Ovary (tissue), 7 donors: ENCODE measurements at regions not wholly inside any gene's neighbourhood (a gene's known extent, or its start where the extent isn't known, plus 50 kb on each side); places are given as distances from the start of the nearest gene placed in this dataset.

Source experiments
- DNase-seq, 5 donors: peaks; one replicate each; pipeline ENCODE4 v3.0.0-alpha.2; 2019 to 2020
- H3K27ac ChIP-seq, 2 donors: fragments of 200-600 bp; one replicate each; pipeline versions ENCODE4 v1.5.1 to v1.8.0; 2019 to 2022
- H3K27me3 ChIP-seq: fragments of 200-600 bp; one replicate; pipeline ENCODE4 v1.8.0; 2022
- H3K36me3 ChIP-seq: fragments of 200-600 bp; sonication (generic); one replicate; pipeline ENCODE4 v1.5.1; 2019
- H3K4me1 ChIP-seq: one replicate; pipeline ENCODE4 v1.8.1; 2013; ENCODE audit warnings: mild to moderate bottlenecking, moderate library complexity; ENCODE audit not compliant: insufficient read depth
- H3K4me3 ChIP-seq: fragments of 200-600 bp; sonication (generic); one replicate; pipeline ENCODE4 v1.5.1; 2017
- H3K9me3 ChIP-seq, 2 donors: fragments of 200-600 bp in 1 of 2; sonication (generic) in 1 of 2; one replicate each; pipeline versions ENCODE4 v1.5.1 to v1.8.1; 2013 to 2019; ENCODE audit warnings: mild to moderate bottlenecking in 1 of 2, moderate library complexity in 1 of 2
- CTCF ChIP-seq, 3 donors: fragments of 450-650 bp in 2 of 3; fragments of 200-600 bp in 1 of 3; IDR thresholded peaks; one replicate each; pipeline versions ENCODE4 v1.5.1 to v1.8.0; 2016 to 2022; ENCODE audit warnings: antibody characterized with exemption in 3 of 3, mild to moderate bottlenecking in 1 of 3
- EP300 ChIP-seq: sonication (generic); formaldehyde crosslinking; IDR thresholded peaks from one replicate; pipeline ENCODE4 v1.6.1; 2017; ENCODE audit warnings: antibody characterized with exemption
- POLR2A ChIP-seq: fragments of 450-650 bp; IDR thresholded peaks from one replicate; pipeline ENCODE4 v1.6.1; 2017; ENCODE audit warnings: antibody characterized with exemption, mild to moderate bottlenecking, moderate library complexity
- WGBS, 3 donors: extraction: QIAGEN DNeasy Blood & Tissue Kit in 1 of 3; methylation state at CpG; one replicate each; pipeline versions ENCODE4 v1.1.5 to v1.1.7; 2013 to 2017; 5-methylcytosine and 5-hydroxymethylcytosine counted together
- intact Hi-C, 4 donors: fragments of 100-400 bp; cut with DNase I; formaldehyde crosslinking; loops; one replicate each; pipeline versions ENCODE4 v1.11.0 to v1.15.1; 2022 to 2023
- donor health status: DM: no; HTN: no; CAD: no; lungs with moderate emphysema.
- donor health status: DM: no; HTN: no; CAD: no.
- donor health status: Bipolar disorder and iron deficiency.
- donor health status: DM: no; HTN: no; CAD: no.
- donor health status: DM: yes; HTN: yes; CAD: no.

- DNase-seq = no peak
- 70 to 73% (median 72%) methylated on average over 5 of the region's 5 CpGs for WGBS, 3 donors
- Histone ChIP-seq H3K27me3 (no peaks in the 10 kb centered on the region), H3K4me1 (no peaks in the 10 kb centered on the region), H3K4me3 (no peak overlapping the region), H3K27ac (no peak overlapping the region), H3K9me3 (no peaks in the 10 kb centered on the region), H3K36me3 (no peaks in the 10 kb centered on the region)
- no peak for TF ChIP-seq EP300
- no peak for TF ChIP-seq POLR2A
- no peak for TF ChIP-seq CTCF (IDR thresholded peaks at IDR 0.05)
- intact Hi-C loops = no loop called here
These were observed 107.4 kb upstream of the KCNIP4 start for GRCh38 chr4:22055954-22056353.

- Histone ChIP-seq H3K36me3 (no peaks in the 10 kb centered on the region), H3K4me1 (no peaks in the 10 kb centered on the region), H3K9me3 (no peaks in the 10 kb centered on the region), H3K27me3 (no peaks in the 10 kb centered on the region), H3K27ac (no peak overlapping the region), H3K4me3 (no peak overlapping the region)
- WGBS, 3 donors = 93 to 97% (median 97%) methylated on average over 1 of the region's 1 CpG
- DNase-seq = no peak
- intact Hi-C loops = no loop called here
- TF ChIP-seq EP300 = no peak
These were observed 103.5 kb upstream of the KCNIP4 start for GRCh38 chr4:22052076-22052475.

- Histone ChIP-seq H3K27ac (no peak overlapping the region), H3K36me3 (no peaks in the 10 kb centered on the region), H3K27me3 (no peaks in the 10 kb centered on the region), H3K4me1 (no peaks in the 10 kb centered on the region), H3K9me3 (no peaks in the 10 kb centered on the region), H3K4me3 (no peak overlapping the region)
- no peak for DNase-seq
- WGBS, 3 donors = 55 to 76% (median 56%) methylated on average over 2 of the region's 2 CpGs
- intact Hi-C loops = no loop called here
- no peak for TF ChIP-seq POLR2A
- no peak for TF ChIP-seq EP300
- no peak for TF ChIP-seq CTCF (IDR thresholded peaks at IDR 0.05)
These were observed 99.8 kb upstream of the KCNIP4 start for GRCh38 chr4:22048323-22048722.

- Histone ChIP-seq H3K9me3 (no peaks in the 10 kb centered on the region), H3K4me3 (no peak overlapping the region), H3K27me3 (no peaks in the 10 kb centered on the region), H3K36me3 (no peaks in the 10 kb centered on the region), H3K27ac (no peak overlapping the region), H3K4me1 (no peaks in the 10 kb centered on the region)
- WGBS, 3 donors = 92 to 96% (median 95%) methylated on average over 12 of the region's 12 CpGs
- DNase-seq = no peak
- TF ChIP-seq EP300 (no peak), CTCF (IDR thresholded peaks at IDR 0.05) (no peak), POLR2A (no peak)
- intact Hi-C loops = no loop called here
These were observed 99.2 kb upstream of the KCNIP4 start for GRCh38 chr4:22047793-22048192.

- no peaks in the 10 kb centered on the region for H3K36me3 ChIP-seq
- no peak overlapping the region for H3K4me3 ChIP-seq
- DNase-seq = no peak
- H3K27me3 ChIP-seq = no peaks in the 10 kb centered on the region
- no peaks in the 10 kb centered on the region for H3K9me3 ChIP-seq
- H3K4me1 ChIP-seq = no peaks in the 10 kb centered on the region
- H3K27ac ChIP-seq = no peak overlapping the region
- no peak for TF ChIP-seq EP300
- TF ChIP-seq CTCF (IDR thresholded peaks at IDR 0.05) = no peak
- no peak for TF ChIP-seq POLR2A
- intact Hi-C loops = no loop called here
These were observed 96.6 kb upstream of the KCNIP4 start for GRCh38 chr4:22045051-22045630.
